ENCODE measurements at regions not wholly inside any gene's neighbourhood (a gene's known extent, or its start where the extent isn't known, plus 50 kb on each side); places are given as distances from the start of the nearest gene placed in this dataset.

DNA sequence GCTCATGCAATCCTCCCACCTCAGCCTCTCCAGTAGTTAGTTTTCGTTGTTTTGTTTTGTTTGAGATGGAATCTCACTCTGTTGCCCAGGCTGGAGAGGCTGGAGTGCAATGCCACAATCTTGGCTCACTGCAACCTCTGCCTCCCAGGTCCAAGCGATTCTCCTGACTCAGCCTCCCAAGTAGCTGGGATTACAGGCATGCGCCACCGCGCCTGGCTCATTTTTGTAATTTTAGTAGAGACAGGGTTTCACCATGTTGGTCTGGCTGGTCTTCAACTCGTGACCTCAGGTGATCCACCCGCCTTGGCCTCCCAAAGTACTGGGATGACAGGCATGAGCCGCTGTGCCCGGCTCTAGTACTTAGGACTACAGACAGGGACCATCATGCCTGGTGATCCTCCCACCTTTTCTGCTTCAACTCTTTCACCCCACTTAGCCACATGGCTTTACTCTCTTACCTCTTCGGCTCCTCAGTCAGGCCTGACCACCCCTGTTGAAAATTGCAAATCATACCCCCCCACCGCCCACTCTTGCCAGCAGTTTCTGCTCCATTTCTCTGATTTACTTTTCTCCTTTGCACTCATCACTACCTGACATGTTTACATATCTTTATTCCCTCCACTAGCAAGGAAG, 157.1 kb upstream of the GRK3 start:
- TF ChIP-seq, protein P1, sequence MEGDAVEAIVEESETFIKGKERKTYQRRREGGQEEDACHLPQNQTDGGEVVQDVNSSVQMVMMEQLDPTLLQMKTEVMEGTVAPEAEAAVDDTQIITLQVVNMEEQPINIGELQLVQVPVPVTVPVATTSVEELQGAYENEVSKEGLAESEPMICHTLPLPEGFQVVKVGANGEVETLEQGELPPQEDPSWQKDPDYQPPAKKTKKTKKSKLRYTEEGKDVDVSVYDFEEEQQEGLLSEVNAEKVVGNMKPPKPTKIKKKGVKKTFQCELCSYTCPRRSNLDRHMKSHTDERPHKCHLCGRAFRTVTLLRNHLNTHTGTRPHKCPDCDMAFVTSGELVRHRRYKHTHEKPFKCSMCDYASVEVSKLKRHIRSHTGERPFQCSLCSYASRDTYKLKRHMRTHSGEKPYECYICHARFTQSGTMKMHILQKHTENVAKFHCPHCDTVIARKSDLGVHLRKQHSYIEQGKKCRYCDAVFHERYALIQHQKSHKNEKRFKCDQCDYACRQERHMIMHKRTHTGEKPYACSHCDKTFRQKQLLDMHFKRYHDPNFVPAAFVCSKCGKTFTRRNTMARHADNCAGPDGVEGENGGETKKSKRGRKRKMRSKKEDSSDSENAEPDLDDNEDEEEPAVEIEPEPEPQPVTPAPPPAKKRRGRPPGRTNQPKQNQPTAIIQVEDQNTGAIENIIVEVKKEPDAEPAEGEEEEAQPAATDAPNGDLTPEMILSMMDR (IDR thresholded peaks at IDR 0.05), result no peak
- TF ChIP-seq ZFX (IDR thresholded peaks at IDR 0.05; ENCODE audit: borderline replicate concordance), result no peak

All from 22Rv1 (cell line).